Kidney (tissue), 13 donors: ENCODE measurements at regions not wholly inside any gene's neighbourhood (a gene's known extent, or its start where the extent isn't known, plus 50 kb on each side); places are given as distances from the start of the nearest gene placed in this dataset.

Experiments used
- DNase-seq, 5 donors: peaks; one replicate each; pipeline ENCODE4 v3.0.0-alpha.2; 2013 to 2020
- FAIRE-seq: peaks from 2 replicates; lab custom pipeline; 2012; peaks lifted over from hg19 to GRCh38; lab: Jason Lieb, UNC
- H3K27ac ChIP-seq, 2 donors: one replicate each; pipeline ENCODE4 v1.7.0; 2013; ENCODE audit warnings: low read depth in 2 of 2, low read length in 2 of 2, inconsistent platforms in 1 of 2
- H3K27me3 ChIP-seq: one replicate; pipeline ENCODE4 v1.7.1; 2013; ENCODE audit warnings: low read length, inconsistent platforms; ENCODE audit not compliant: control insufficient read depth, insufficient read depth
- H3K36me3 ChIP-seq, 3 donors: one replicate each; pipeline versions ENCODE4 v1.7.0 to v1.7.1; 2013; ENCODE audit warnings: low read length in 3 of 3, control low read depth in 1 of 3, inconsistent platforms in 1 of 3; ENCODE audit not compliant: insufficient read depth in 3 of 3, control insufficient read depth in 2 of 3
- H3K4me1 ChIP-seq, 3 donors: one replicate each; pipeline versions ENCODE4 v1.7.0 to v1.7.1; 2013; ENCODE audit warnings: low read length in 3 of 3, inconsistent platforms in 1 of 3, low read depth in 1 of 3; ENCODE audit not compliant: control insufficient read depth in 2 of 3, insufficient read depth in 2 of 3
- H3K4me3 ChIP-seq, 3 donors: one replicate each; pipeline versions ENCODE4 v1.7.0 to v1.8.1; 2013; ENCODE audit warnings: low read length in 3 of 3, control low read depth in 1 of 3, inconsistent platforms in 1 of 3
- H3K9ac ChIP-seq, 3 donors: one replicate each; pipeline versions ENCODE4 v1.7.0 to v1.7.1; 2013; ENCODE audit warnings: low read length in 3 of 3, control low read depth in 1 of 3, inconsistent platforms in 1 of 3
- H3K9me3 ChIP-seq, 3 donors: one replicate each; pipeline versions ENCODE4 v1.7.0 to v1.7.1; 2013; ENCODE audit warnings: low read length in 3 of 3, control low read depth in 1 of 3, inconsistent platforms in 1 of 3; ENCODE audit not compliant: control insufficient read depth in 2 of 3, insufficient read depth in 1 of 3
- CTCF ChIP-seq: IDR thresholded peaks from 3 replicates; pipeline ENCODE4 v1.5.1; 2012; ENCODE audit warnings: mild to moderate bottlenecking, moderate library complexity, borderline replicate concordance; ENCODE audit not compliant: insufficient read depth; ENCODE audit errors: extremely low read depth
- intact Hi-C: fragments of 100-400 bp; cut with DNase I; formaldehyde crosslinking; loops from one replicate; pipeline ENCODE4 v1.11.1; 2022
- donor health status: control.
- donor health status: control.
- donor health status: control.
- donor health status: control.
- donor health status: control.
- donor health status: DM: yes; HTN: yes; CAD: no.
- donor health status: Normal renal cell carcinoma (clear cell type).

- TF ChIP-seq CTCF: no peak
- DNase-seq (no peak), FAIRE-seq (no peak)
- intact Hi-C loops: no loop called here
- H3K4me1 ChIP-seq: peaks cover 0 to 3% (median 3%) of the 10 kb centered on the region in 3 donors
- no peaks in the 10 kb centered on the region for H3K36me3 ChIP-seq
- peak overlapping the region; percentile 13 to 53 for H3K27ac ChIP-seq
- H3K27me3 ChIP-seq: no peaks in the 10 kb centered on the region
- H3K4me3 ChIP-seq: peak overlapping the region in 2 of 3 donors; percentile 37 to 47
- no peaks in the 10 kb centered on the region for H3K9me3 ChIP-seq
- no peak overlapping the region for H3K9ac ChIP-seq
These were observed 56.7 kb upstream of the ZFAND3 start for GRCh38 chr6:37762806-37763205.

GRCh38 chr6:37761554-37762271 is 57.8 kb upstream of the ZFAND3 start:
- peak overlapping the region; percentile 13 to 71 for H3K27ac ChIP-seq
- peaks cover 0 to 3% (median 3%) of the 10 kb centered on the region in 3 donors for H3K4me1 ChIP-seq
- DNase-seq (peak in 1 of 5 donors; percentile 19), FAIRE-seq (no peak)
- no peak overlapping the region for H3K9ac ChIP-seq
- intact Hi-C loops: no loop called here
- no peaks in the 10 kb centered on the region for H3K9me3 ChIP-seq
- peak overlapping the region in 1 of 3 donors; percentile 47 for H3K4me3 ChIP-seq
- TF ChIP-seq CTCF: no peak
- no peaks in the 10 kb centered on the region for H3K36me3 ChIP-seq
- no peaks in the 10 kb centered on the region for H3K27me3 ChIP-seq

DNA sequence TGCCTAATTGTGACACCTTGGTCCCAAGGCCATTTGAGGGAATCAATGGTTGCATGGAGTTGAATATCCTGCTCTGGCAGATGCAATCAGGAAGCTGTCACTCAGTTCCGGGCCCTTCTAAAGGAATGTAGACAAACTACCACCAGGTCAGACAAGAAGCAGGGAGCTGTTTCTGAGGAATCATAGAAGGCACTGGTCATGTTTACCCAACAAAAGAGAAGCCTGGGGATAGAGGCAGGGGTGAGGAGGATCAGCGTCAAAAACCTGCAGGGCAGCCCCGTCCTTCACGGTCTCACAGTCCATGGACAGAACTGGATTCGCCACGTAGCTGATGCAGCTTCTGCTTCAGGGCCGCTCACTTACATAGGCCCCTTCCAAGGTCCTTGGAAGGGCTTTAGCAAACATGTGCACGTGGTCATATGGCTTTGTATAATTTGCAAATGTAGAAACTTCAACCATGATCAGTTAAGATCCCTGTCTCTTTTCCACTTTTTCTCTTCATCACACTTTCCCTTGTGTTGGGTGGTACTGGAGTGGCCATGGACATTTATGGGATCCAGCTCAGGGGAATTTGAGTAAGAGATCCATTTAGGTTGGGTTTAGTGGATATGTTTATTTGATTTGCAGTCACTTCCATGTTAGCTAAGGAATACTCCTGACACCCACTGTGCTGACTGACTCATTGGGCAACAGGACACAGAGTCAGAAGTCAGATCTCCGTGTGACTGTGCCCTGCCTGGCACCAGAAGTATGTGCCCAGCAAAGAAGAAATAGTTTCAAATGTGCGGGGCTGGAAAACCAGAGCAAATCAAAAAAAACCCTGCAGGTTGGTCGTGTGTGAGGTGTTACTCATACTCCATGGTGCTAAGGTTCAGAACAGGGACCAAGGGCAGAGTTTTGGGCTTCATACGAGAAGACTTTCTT is 60.0 kb upstream of the ZFAND3 start:
- no peak for DNase-seq
- Histone ChIP-seq H3K4me3 (no peak overlapping the region), H3K36me3 (no peaks in the 10 kb centered on the region), H3K27me3 (no peaks in the 10 kb centered on the region), H3K4me1 (peaks cover 0 to 3% (median 2%) of the 10 kb centered on the region in 3 donors), H3K27ac (no peak overlapping the region), H3K9ac (no peak overlapping the region), H3K9me3 (no peaks in the 10 kb centered on the region)
- intact Hi-C loops: no loop called here
- no peak for FAIRE-seq
- TF ChIP-seq CTCF: no peak
